ENCODE measurements at regions not wholly inside any gene's neighbourhood (a gene's known extent, or its start where the extent isn't known, plus 50 kb on each side); places are given as distances from the start of the nearest gene placed in this dataset.

- TF ChIP-seq CTCF (IDR thresholded peaks at IDR 0.05) (no peak), POLR2A (IDR thresholded peaks at IDR 0.05) (no peak)
Measured at GRCh38 chr12:25713264-25713663, 160.2 kb upstream of the LMNTD1 start.
